ENCODE measurements at regions not wholly inside any gene's neighbourhood (a gene's known extent, or its start where the extent isn't known, plus 50 kb on each side); places are given as distances from the start of the nearest gene placed in this dataset.

DNA sequence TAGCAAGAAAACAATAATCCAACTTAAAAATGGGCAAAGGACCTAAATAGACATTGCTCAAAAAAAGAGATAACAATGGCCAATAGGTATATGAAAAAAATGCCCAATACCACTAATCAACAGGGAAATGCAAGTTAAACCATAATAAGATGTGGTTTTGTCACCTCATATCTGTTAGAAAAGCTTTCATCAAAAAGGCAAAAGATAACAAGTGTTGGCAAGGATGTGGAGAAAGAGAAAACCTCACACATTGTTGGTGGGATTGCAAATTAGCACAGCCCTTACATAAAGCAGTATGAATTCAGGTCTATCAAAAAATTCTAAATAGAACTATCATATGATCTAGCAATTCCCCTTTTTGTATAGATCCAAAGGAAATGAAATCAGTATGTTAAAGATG, 387.2 kb upstream of the DUSP10 start:
- no peak for DNase-seq
- H3K4me3 ChIP-seq (ENCODE audit: insufficient read depth, low read depth, low read length, poor library complexity, severe bottlenecking), result no peak overlapping the region
- no peaks in the 10 kb centered on the region for H3K9me3 ChIP-seq (ENCODE audit: control insufficient read depth, low read length)
- no peaks in the 10 kb centered on the region for H3K27me3 ChIP-seq (replicated peaks; ENCODE audit: control insufficient read depth, insufficient read depth, low read length, poor library complexity, severe bottlenecking)
- no peaks in the 10 kb centered on the region for H3K36me3 ChIP-seq (ENCODE audit: control insufficient read depth, insufficient read depth, low read length)
- no peaks in the 10 kb centered on the region for H3K4me1 ChIP-seq (ENCODE audit: control insufficient read depth, insufficient read depth, low read length, poor library complexity, severe bottlenecking)
- H3K27ac ChIP-seq (ENCODE audit: insufficient read depth, low read length, poor library complexity, severe bottlenecking), result no peak overlapping the region

DNA sequence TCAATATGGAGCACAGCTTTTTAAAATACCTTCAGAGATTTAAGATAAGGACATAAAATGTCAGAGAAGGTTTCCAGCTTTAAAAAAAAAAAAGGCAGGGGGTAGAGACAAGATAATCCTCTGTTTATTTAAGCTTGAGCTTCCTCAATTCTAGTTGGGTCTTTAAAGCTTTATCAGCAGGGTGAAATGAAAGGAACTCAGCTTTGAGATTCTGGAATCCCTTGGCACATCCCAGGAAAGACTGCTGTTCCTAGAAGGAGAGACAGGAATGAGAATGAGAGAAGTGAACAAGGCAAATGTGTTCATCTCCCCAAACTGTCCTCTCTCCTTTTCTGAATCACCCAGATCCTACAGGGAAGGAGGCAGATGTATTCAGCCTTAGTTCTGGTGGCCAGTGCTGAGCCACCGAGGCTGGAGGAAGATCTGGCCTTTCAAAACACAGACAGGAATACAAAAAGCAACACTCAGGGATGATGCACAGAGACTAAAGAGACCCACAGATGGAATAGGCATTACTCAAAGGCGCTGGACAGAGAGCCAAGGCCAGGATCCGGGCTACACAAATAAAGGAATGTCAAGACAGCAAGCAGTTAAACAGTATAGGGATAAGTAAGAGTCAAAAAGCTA, 385.8 kb upstream of the DUSP10 start:
- no peak for DNase-seq
- H3K36me3 ChIP-seq (ENCODE audit: control insufficient read depth, insufficient read depth, low read length), result no peaks in the 10 kb centered on the region
- H3K4me3 ChIP-seq (ENCODE audit: insufficient read depth, low read depth, low read length, poor library complexity, severe bottlenecking), result no peak overlapping the region
- H3K9me3 ChIP-seq (ENCODE audit: control insufficient read depth, low read length), result no peaks in the 10 kb centered on the region
- H3K27ac ChIP-seq (ENCODE audit: insufficient read depth, low read length, poor library complexity, severe bottlenecking), result no peak overlapping the region
- no peaks in the 10 kb centered on the region for H3K4me1 ChIP-seq (ENCODE audit: control insufficient read depth, insufficient read depth, low read length, poor library complexity, severe bottlenecking)
- H3K27me3 ChIP-seq (replicated peaks; ENCODE audit: control insufficient read depth, insufficient read depth, low read length, poor library complexity, severe bottlenecking), result no peaks in the 10 kb centered on the region

- Histone ChIP-seq H3K36me3 (ENCODE audit: control insufficient read depth, insufficient read depth, low read length) (no peaks in the 10 kb centered on the region), H3K4me3 (ENCODE audit: insufficient read depth, low read depth, low read length, poor library complexity, severe bottlenecking) (no peak overlapping the region), H3K9me3 (ENCODE audit: control insufficient read depth, low read length) (no peaks in the 10 kb centered on the region), H3K4me1 (ENCODE audit: control insufficient read depth, insufficient read depth, low read length, poor library complexity, severe bottlenecking) (no peaks in the 10 kb centered on the region), H3K27ac (ENCODE audit: insufficient read depth, low read length, poor library complexity, severe bottlenecking) (no peak overlapping the region), H3K27me3 (replicated peaks; ENCODE audit: control insufficient read depth, insufficient read depth, low read length, poor library complexity, severe bottlenecking) (no peaks in the 10 kb centered on the region)
- DNase-seq, result no peak
Observed at GRCh38 chr1:222127096-222127495, 385.2 kb upstream of the DUSP10 start.

DNA sequence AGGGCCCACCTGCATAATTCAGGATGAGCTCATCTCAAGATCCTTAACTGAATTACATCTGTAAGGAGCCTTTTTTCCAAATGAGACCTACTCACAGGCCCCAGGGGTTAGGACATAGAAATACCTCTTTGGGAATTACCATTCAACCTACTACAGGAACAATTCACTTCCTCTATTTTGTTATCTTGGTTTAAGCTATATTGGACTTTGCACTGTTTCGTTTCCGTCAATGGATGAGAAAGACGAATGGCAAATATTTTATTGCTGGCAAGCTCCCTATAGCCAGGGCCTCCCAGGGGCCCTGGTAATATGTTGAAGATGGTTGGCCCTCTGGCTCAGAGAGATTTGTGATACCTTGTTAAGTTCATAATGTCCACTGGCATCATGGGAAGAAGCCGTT, 384.2 kb upstream of the DUSP10 start:
- H3K27ac ChIP-seq (ENCODE audit: insufficient read depth, low read length, poor library complexity, severe bottlenecking), result no peak overlapping the region
- H3K4me1 ChIP-seq (ENCODE audit: control insufficient read depth, insufficient read depth, low read length, poor library complexity, severe bottlenecking), result no peaks in the 10 kb centered on the region
- H3K4me3 ChIP-seq (ENCODE audit: insufficient read depth, low read depth, low read length, poor library complexity, severe bottlenecking), result no peak overlapping the region
- no peaks in the 10 kb centered on the region for H3K36me3 ChIP-seq (ENCODE audit: control insufficient read depth, insufficient read depth, low read length)
- DNase-seq, result no peak
- H3K27me3 ChIP-seq (replicated peaks; ENCODE audit: control insufficient read depth, insufficient read depth, low read length, poor library complexity, severe bottlenecking), result no peaks in the 10 kb centered on the region
- H3K9me3 ChIP-seq (ENCODE audit: control insufficient read depth, low read length), result no peaks in the 10 kb centered on the region

DNA sequence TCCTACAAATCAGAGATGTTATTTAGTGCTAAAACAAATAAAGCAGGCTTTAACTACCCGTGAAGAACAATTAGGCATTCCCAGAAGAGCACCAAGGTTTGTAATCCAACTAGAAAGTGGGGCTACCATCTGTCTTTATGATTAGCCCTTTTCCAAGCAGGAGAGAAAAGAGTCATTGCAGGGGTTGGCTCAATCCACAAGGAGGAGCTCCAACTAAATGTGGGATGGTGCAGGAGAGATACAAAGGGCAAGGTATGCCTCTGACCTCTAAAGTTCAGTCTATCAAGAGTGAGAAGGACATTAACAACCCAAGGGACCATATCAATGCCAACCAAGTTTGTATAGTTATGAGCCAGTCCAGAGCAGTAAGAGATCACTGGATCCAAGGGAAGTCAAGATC, 382.7 kb upstream of the DUSP10 start:
- Histone ChIP-seq H3K27ac (ENCODE audit: insufficient read depth, low read length, poor library complexity, severe bottlenecking) (no peak overlapping the region), H3K36me3 (ENCODE audit: control insufficient read depth, insufficient read depth, low read length) (no peaks in the 10 kb centered on the region), H3K27me3 (replicated peaks; ENCODE audit: control insufficient read depth, insufficient read depth, low read length, poor library complexity, severe bottlenecking) (no peaks in the 10 kb centered on the region), H3K4me3 (ENCODE audit: insufficient read depth, low read depth, low read length, poor library complexity, severe bottlenecking) (no peak overlapping the region), H3K4me1 (ENCODE audit: control insufficient read depth, insufficient read depth, low read length, poor library complexity, severe bottlenecking) (no peaks in the 10 kb centered on the region), H3K9me3 (ENCODE audit: control insufficient read depth, low read length) (no peaks in the 10 kb centered on the region)
- no peak for DNase-seq

DNA sequence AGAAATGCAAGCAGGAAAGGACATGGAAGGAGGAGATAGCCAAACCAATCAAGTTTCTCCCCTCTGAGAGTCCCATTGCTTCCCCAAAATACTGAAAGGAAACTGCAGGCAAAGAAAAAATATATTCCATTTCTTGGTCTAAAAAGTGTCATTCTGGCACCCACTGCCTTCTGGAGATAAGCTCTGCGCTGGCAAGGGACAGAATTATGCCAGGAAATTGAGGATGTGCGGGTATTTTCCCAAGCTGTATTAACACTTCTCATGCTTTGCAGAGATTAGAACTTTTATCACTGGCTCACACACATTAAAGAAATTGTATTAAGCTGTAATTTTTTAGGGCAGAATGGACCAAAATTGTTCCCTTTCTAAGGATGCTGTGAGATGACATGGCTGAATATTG, 381.2 kb upstream of the DUSP10 start:
- no peak overlapping the region for H3K27ac ChIP-seq (ENCODE audit: insufficient read depth, low read length, poor library complexity, severe bottlenecking)
- no peak for DNase-seq
- no peaks in the 10 kb centered on the region for H3K4me1 ChIP-seq (ENCODE audit: control insufficient read depth, insufficient read depth, low read length, poor library complexity, severe bottlenecking)
- no peaks in the 10 kb centered on the region for H3K9me3 ChIP-seq (ENCODE audit: control insufficient read depth, low read length)
- no peak overlapping the region for H3K4me3 ChIP-seq (ENCODE audit: insufficient read depth, low read depth, low read length, poor library complexity, severe bottlenecking)
- no peaks in the 10 kb centered on the region for H3K36me3 ChIP-seq (ENCODE audit: control insufficient read depth, insufficient read depth, low read length)
- no peaks in the 10 kb centered on the region for H3K27me3 ChIP-seq (replicated peaks; ENCODE audit: control insufficient read depth, insufficient read depth, low read length, poor library complexity, severe bottlenecking)

DNA sequence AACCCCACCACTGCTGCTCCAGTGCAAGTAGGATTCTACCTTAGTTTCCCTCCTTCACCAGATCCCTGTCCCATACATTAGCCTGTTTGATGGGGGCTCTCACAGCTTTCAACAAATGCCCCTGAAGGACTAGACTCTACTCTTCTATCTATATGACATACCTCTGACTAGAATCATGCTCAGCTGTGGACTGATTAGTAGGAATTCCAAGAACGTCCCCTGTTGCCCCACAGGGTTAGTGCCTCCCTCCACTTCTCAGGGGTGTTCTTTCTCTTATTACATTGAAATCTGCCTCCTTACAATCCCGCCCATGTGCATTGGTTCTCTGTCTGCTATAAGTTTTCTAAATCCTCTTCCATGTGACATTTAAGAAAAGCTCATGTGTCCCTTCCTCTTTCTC, 375.9 kb upstream of the DUSP10 start:
- H3K9me3 ChIP-seq (ENCODE audit: control insufficient read depth, low read length), result no peaks in the 10 kb centered on the region
- no peaks in the 10 kb centered on the region for H3K27me3 ChIP-seq (replicated peaks; ENCODE audit: control insufficient read depth, insufficient read depth, low read length, poor library complexity, severe bottlenecking)
- H3K36me3 ChIP-seq (ENCODE audit: control insufficient read depth, insufficient read depth, low read length), result no peaks in the 10 kb centered on the region
- no peaks in the 10 kb centered on the region for H3K4me1 ChIP-seq (ENCODE audit: control insufficient read depth, insufficient read depth, low read length, poor library complexity, severe bottlenecking)
- H3K4me3 ChIP-seq (ENCODE audit: insufficient read depth, low read depth, low read length, poor library complexity, severe bottlenecking), result no peak overlapping the region
- no peak overlapping the region for H3K27ac ChIP-seq (ENCODE audit: insufficient read depth, low read length, poor library complexity, severe bottlenecking)
- DNase-seq, result no peak

GRCh38 chr1:222114536-222115156, 372.8 kb upstream of the DUSP10 start:
- no peaks in the 10 kb centered on the region for H3K36me3 ChIP-seq (ENCODE audit: control insufficient read depth, insufficient read depth, low read length)
- no peaks in the 10 kb centered on the region for H3K27me3 ChIP-seq (replicated peaks; ENCODE audit: control insufficient read depth, insufficient read depth, low read length, poor library complexity, severe bottlenecking)
- H3K27ac ChIP-seq (ENCODE audit: insufficient read depth, low read length, poor library complexity, severe bottlenecking), result no peak overlapping the region
- no peaks in the 10 kb centered on the region for H3K4me1 ChIP-seq (ENCODE audit: control insufficient read depth, insufficient read depth, low read length, poor library complexity, severe bottlenecking)
- H3K9me3 ChIP-seq (ENCODE audit: control insufficient read depth, low read length), result no peaks in the 10 kb centered on the region
- no peak overlapping the region for H3K4me3 ChIP-seq (ENCODE audit: insufficient read depth, low read depth, low read length, poor library complexity, severe bottlenecking)
- no peak for DNase-seq

GRCh38 chr1:222109836-222110235, 367.9 kb upstream of the DUSP10 start:
- no peak overlapping the region for H3K27ac ChIP-seq (ENCODE audit: insufficient read depth, low read length, poor library complexity, severe bottlenecking)
- H3K27me3 ChIP-seq (replicated peaks; ENCODE audit: control insufficient read depth, insufficient read depth, low read length, poor library complexity, severe bottlenecking), result no peaks in the 10 kb centered on the region
- no peaks in the 10 kb centered on the region for H3K4me1 ChIP-seq (ENCODE audit: control insufficient read depth, insufficient read depth, low read length, poor library complexity, severe bottlenecking)
- H3K36me3 ChIP-seq (ENCODE audit: control insufficient read depth, insufficient read depth, low read length), result no peaks in the 10 kb centered on the region
- H3K9me3 ChIP-seq (ENCODE audit: control insufficient read depth, low read length), result no peaks in the 10 kb centered on the region
- no peak overlapping the region for H3K4me3 ChIP-seq (ENCODE audit: insufficient read depth, low read depth, low read length, poor library complexity, severe bottlenecking)
- DNase-seq, result no peak

DNA sequence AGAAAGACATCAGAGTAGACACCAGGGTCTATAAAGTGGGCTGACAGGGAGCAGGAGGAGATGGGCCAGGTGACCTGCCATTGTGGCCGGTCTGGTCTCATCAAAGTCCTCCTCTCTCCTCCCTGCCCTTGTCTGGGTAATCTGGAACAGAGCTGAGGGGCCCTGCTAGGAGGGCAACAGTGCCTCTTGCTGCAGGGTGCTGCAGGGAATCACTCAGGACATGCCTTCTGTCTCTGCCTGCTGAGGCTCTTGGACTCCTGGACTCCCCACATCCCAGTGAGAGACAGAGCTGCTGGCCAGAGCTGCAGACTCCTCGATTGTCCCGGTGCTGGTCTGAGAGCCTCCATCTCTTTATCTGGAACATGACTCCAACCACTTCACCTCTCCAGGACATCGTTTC, 366.1 kb upstream of the DUSP10 start:
- Histone ChIP-seq H3K27me3 (replicated peaks; ENCODE audit: control insufficient read depth, insufficient read depth, low read length, poor library complexity, severe bottlenecking) (no peaks in the 10 kb centered on the region), H3K9me3 (ENCODE audit: control insufficient read depth, low read length) (no peaks in the 10 kb centered on the region), H3K36me3 (ENCODE audit: control insufficient read depth, insufficient read depth, low read length) (no peaks in the 10 kb centered on the region), H3K4me3 (ENCODE audit: insufficient read depth, low read depth, low read length, poor library complexity, severe bottlenecking) (no peak overlapping the region), H3K27ac (ENCODE audit: insufficient read depth, low read length, poor library complexity, severe bottlenecking) (no peak overlapping the region), H3K4me1 (ENCODE audit: control insufficient read depth, insufficient read depth, low read length, poor library complexity, severe bottlenecking) (no peaks in the 10 kb centered on the region)
- DNase-seq, result no peak
